Mesenchymal stem cell (in vitro differentiated cells and primary cell): ENCODE measurements at regions not wholly inside any gene's neighbourhood (a gene's known extent, or its start where the extent isn't known, plus 50 kb on each side); places are given as distances from the start of the nearest gene placed in this dataset.

Source experiments
- DNase-seq: peaks from one replicate; pipeline ENCODE4 v3.0.0-alpha.2; 2013
- H2AFZ ChIP-seq: one replicate; pipeline ENCODE4 v1.6.1; 2013; ENCODE audit warnings: low read depth, mild to moderate bottlenecking, control low read depth, inconsistent platforms, low read length, moderate library complexity
- H2AK5ac ChIP-seq: 2 replicates; pipeline ENCODE4 v1.6.1; 2013; ENCODE audit warnings: low read length, moderate library complexity, mild to moderate bottlenecking, inconsistent platforms; ENCODE audit not compliant: severe bottlenecking
- H2BK120ac ChIP-seq: one replicate; pipeline ENCODE4 v1.6.1; 2013; ENCODE audit warnings: low read depth, mild to moderate bottlenecking, inconsistent platforms, low read length, moderate library complexity
- H2BK12ac ChIP-seq, 2 experiments: one replicate each; pipeline ENCODE4 v1.6.1; 2013; ENCODE audit warnings: inconsistent platforms in 2 of 2, low read length in 2 of 2, mild to moderate bottlenecking in 2 of 2, moderate library complexity in 2 of 2, control low read depth in 1 of 2
- H2BK15ac ChIP-seq: one replicate; pipeline ENCODE4 v1.6.1; 2013; ENCODE audit warnings: mild to moderate bottlenecking, low read depth, inconsistent platforms; ENCODE audit not compliant: poor library complexity, severe bottlenecking
- H2BK5ac ChIP-seq: 2 replicates; pipeline ENCODE4 v1.6.1; 2013; ENCODE audit warnings: low read depth, mild to moderate bottlenecking, low read length, control low read depth, inconsistent platforms; ENCODE audit not compliant: poor library complexity, severe bottlenecking
- H3K14ac ChIP-seq, 2 experiments: one replicate each; pipeline ENCODE4 v1.6.1; 2013; ENCODE audit warnings: inconsistent platforms in 2 of 2, low read length in 2 of 2, control low read depth in 1 of 2, mild to moderate bottlenecking in 1 of 2, moderate library complexity in 1 of 2
- H3K18ac ChIP-seq, 2 experiments: one replicate each; pipeline ENCODE4 v1.6.1; 2013; ENCODE audit warnings: inconsistent platforms in 2 of 2, low read length in 2 of 2, control low read depth in 1 of 2, low read depth in 1 of 2, mild to moderate bottlenecking in 1 of 2
- H3K23ac ChIP-seq, 2 experiments: one replicate each; pipeline ENCODE4 v1.6.1; 2013; ENCODE audit warnings: inconsistent platforms in 2 of 2, low read length in 2 of 2, mild to moderate bottlenecking in 2 of 2, moderate library complexity in 2 of 2, control low read depth in 1 of 2
- H3K27ac ChIP-seq: 2 replicates; pipeline ENCODE4 v1.5.1; 2013; ENCODE audit warnings: mild to moderate bottlenecking, moderate library complexity, low read length, control low read depth, inconsistent platforms; ENCODE audit not compliant: poor library complexity, severe bottlenecking
- H3K27me3 ChIP-seq, 2 experiments: 2 replicates each; pipeline versions ENCODE4 v1.6.1 to v1.7.0; 2013; ENCODE audit warnings: low read length in 2 of 2, mild to moderate bottlenecking in 2 of 2, moderate library complexity in 2 of 2, control low read depth in 1 of 2, inconsistent platforms in 1 of 2; ENCODE audit not compliant: control insufficient read depth in 1 of 2, insufficient read depth in 1 of 2
- H3K36me3 ChIP-seq, 2 experiments: 2 replicates each; pipeline versions ENCODE4 v1.6.1 to v1.7.0; 2013; ENCODE audit warnings: low read length in 2 of 2, control low read depth in 1 of 2, inconsistent platforms in 1 of 2, low read depth in 1 of 2, mild to moderate bottlenecking in 1 of 2; ENCODE audit not compliant: insufficient read depth in 2 of 2, control insufficient read depth in 1 of 2
- H3K4ac ChIP-seq, 2 experiments: one replicate each; pipeline ENCODE4 v1.6.1; 2013; ENCODE audit warnings: inconsistent platforms in 2 of 2, low read length in 2 of 2, mild to moderate bottlenecking in 2 of 2, moderate library complexity in 2 of 2, control low read depth in 1 of 2, low read depth in 1 of 2
- H3K4me1 ChIP-seq: 2 replicates; pipeline ENCODE4 v1.6.1; 2013; ENCODE audit warnings: low read depth, low read length, control low read depth; ENCODE audit not compliant: control insufficient read depth, insufficient read depth
- H3K4me2 ChIP-seq: 2 replicates; pipeline ENCODE4 v1.6.1; 2013; ENCODE audit warnings: low read length, mild to moderate bottlenecking, inconsistent platforms; ENCODE audit not compliant: poor library complexity, severe bottlenecking
- H3K4me3 ChIP-seq, 2 experiments: 2 replicates each; pipeline versions ENCODE4 v1.5.1 to v1.7.0; 2013; ENCODE audit warnings: low read length in 2 of 2, mild to moderate bottlenecking in 2 of 2, control low read depth in 1 of 2, low read depth in 1 of 2; ENCODE audit not compliant: insufficient read depth in 1 of 2
- H3K79me1 ChIP-seq: replicated peaks from 2 replicates; pipeline ENCODE4 v1.6.1; 2013; ENCODE audit warnings: mild to moderate bottlenecking, control low read depth, low read length, inconsistent platforms; ENCODE audit not compliant: poor library complexity, severe bottlenecking
- H3K9ac ChIP-seq: 2 replicates; pipeline ENCODE4 v1.7.0; 2013; ENCODE audit warnings: mild to moderate bottlenecking, low read length, moderate library complexity
- H3K9me3 ChIP-seq: 2 replicates; pipeline ENCODE4 v1.7.0; 2013; ENCODE audit warnings: mild to moderate bottlenecking, low read length; ENCODE audit not compliant: control insufficient read depth
- H4K8ac ChIP-seq: one replicate; pipeline ENCODE4 v1.6.1; 2013; ENCODE audit warnings: inconsistent platforms, mild to moderate bottlenecking, low read length, moderate library complexity
- H4K91ac ChIP-seq: one replicate; pipeline ENCODE4 v1.6.1; 2013; ENCODE audit warnings: mild to moderate bottlenecking, low read length, inconsistent platforms
- WGBS: methylation state at CpG from one replicate; pipeline ENCODE4 v1.1.7; 2013; ENCODE audit warnings: mixed read lengths; 5-methylcytosine and 5-hydroxymethylcytosine counted together

DNA sequence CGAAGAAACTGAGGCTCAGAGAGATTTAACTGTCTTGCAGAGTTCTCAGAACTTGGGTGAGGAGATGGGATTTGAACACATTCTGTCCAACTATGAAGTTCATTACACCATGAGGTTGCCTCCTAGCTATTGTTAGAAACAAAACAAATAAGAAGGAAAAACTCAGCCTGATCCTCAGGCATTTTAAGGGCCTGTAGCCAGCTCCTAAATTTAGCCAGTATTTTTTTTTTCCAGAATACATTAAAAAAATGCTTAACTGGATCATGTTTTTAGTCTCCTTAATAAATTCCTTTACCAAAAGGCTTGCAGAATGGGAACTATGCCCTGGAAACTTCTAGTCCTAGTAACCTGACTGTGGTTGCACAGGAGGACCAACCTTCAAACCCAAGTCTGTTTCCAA is 212.0 kb downstream of the CSNK2A3 start:
- Histone ChIP-seq H3K4me2 (no peak overlapping the region), H4K91ac (no peak overlapping the region), H2BK12ac (no peak overlapping the region), H4K8ac (no peak overlapping the region), H2BK15ac (no peak overlapping the region), H2AK5ac (no peak overlapping the region), H3K14ac (no peak overlapping the region), H3K4me3 (no peak overlapping the region), H3K23ac (no peak overlapping the region), H3K27me3 (no peaks in the 10 kb centered on the region), H2BK120ac (no peak overlapping the region), H3K18ac (no peak overlapping the region), H2AFZ (no peak overlapping the region), H3K9ac (no peak overlapping the region), H3K4me1 (no peaks in the 10 kb centered on the region), H3K36me3 (no peaks in the 10 kb centered on the region), H3K27ac (no peak overlapping the region), H2BK5ac (no peak overlapping the region), H3K9me3 (no peaks in the 10 kb centered on the region), H3K4ac (no peak overlapping the region), H3K79me1 (no peaks in the 10 kb centered on the region)
- no peak for DNase-seq
- 100% methylated on average over 1 of the region's 1 CpG for WGBS

- Histone ChIP-seq H3K4ac (no peak overlapping the region), H2AFZ (no peak overlapping the region), H3K18ac (no peak overlapping the region), H2BK12ac (no peak overlapping the region), H3K79me1 (no peaks in the 10 kb centered on the region), H2AK5ac (no peak overlapping the region), H2BK15ac (no peak overlapping the region), H3K23ac (no peak overlapping the region), H3K4me3 (no peak overlapping the region), H3K36me3 (no peaks in the 10 kb centered on the region), H4K91ac (no peak overlapping the region), H3K9ac (no peak overlapping the region), H3K14ac (no peak overlapping the region), H3K27me3 (no peaks in the 10 kb centered on the region), H2BK120ac (no peak overlapping the region), H3K27ac (no peak overlapping the region), H4K8ac (no peak overlapping the region), H3K9me3 (no peaks in the 10 kb centered on the region), H3K4me1 (no peaks in the 10 kb centered on the region), H3K4me2 (no peak overlapping the region), H2BK5ac (no peak overlapping the region)
- DNase-seq: no peak
These were observed 212.5 kb downstream of the CSNK2A3 start for GRCh38 chr11:11140510-11140909.

DNA sequence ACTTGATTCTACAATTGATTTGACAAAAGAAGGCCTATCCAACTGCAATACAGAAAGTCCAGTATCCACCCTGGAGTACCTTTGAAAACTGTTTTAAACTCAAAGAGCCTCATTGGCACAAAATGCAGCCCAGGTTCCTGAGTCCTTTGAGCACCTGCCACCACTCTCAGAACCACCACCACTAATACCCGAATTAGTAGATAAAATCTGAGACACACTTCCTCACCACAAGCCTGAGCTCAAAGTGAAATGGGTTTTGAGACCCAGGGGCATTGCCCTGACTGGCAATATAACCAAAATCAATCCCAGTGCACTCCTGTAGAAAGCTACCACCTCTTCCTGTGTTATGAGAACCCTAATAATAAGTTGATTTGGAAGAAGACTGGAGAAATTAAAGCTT is 215.7 kb downstream of the CSNK2A3 start:
- no peak for DNase-seq
- H3K4me1 ChIP-seq: no peaks in the 10 kb centered on the region

DNA sequence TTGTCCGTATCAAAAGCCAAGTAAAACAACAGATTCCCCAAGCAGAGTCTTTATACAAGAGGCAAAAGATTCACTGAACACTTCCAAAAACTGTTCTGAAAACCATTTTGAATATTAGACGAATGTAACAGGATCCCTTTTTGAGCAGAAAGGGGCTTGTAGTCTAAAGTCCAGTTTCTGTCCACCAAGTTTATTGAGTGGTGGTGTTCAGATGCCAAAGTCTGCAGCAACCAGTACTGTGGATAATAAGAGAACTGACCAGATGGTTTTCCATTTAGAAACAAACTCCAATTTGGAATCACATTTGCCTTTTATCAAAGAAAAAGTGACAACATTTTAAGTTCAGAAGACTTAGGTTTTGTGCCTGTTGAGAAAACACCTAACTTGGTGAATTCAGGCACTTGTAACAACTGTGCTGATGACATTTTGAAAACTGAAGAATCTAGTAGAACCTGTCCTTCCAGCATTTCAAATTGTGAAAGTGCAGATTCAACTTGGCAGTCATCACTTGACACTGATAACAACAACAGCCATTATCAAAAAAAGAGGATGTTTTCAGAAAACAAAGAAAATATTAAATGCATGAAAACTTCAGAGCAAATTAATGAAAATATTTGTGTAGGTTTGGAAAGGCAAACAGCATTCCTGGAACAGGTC is 217.1 kb downstream of the CSNK2A3 start:
- Histone ChIP-seq H3K4me1 (no peaks in the 10 kb centered on the region), H3K36me3 (no peaks in the 10 kb centered on the region), H3K9ac (no peak overlapping the region), H3K79me1 (no peaks in the 10 kb centered on the region), H3K4ac (no peak overlapping the region), H3K18ac (no peak overlapping the region), H3K23ac (no peak overlapping the region), H2BK15ac (no peak overlapping the region), H2BK5ac (no peak overlapping the region), H3K14ac (no peak overlapping the region), H2AFZ (no peak overlapping the region), H4K8ac (no peak overlapping the region), H3K4me2 (no peak overlapping the region), H3K4me3 (no peak overlapping the region), H2AK5ac (no peak overlapping the region), H2BK120ac (no peak overlapping the region), H3K27me3 (no peaks in the 10 kb centered on the region), H4K91ac (no peak overlapping the region), H3K9me3 (no peaks in the 10 kb centered on the region), H3K27ac (no peak overlapping the region), H2BK12ac (no peak overlapping the region)
- DNase-seq: no peak
- WGBS: 92% methylated on average over 2 of the region's 2 CpGs

More for the DNA sequence above, 215.7 kb downstream of the CSNK2A3 start:
- Histone ChIP-seq H2AK5ac (no peak overlapping the region), H2BK5ac (no peak overlapping the region), H2BK12ac (no peak overlapping the region), H3K36me3 (no peaks in the 10 kb centered on the region), H3K9ac (no peak overlapping the region), H3K27me3 (no peaks in the 10 kb centered on the region), H2AFZ (no peak overlapping the region), H3K14ac (no peak overlapping the region), H3K9me3 (no peaks in the 10 kb centered on the region), H3K4ac (no peak overlapping the region), H2BK120ac (no peak overlapping the region), H3K4me3 (no peak overlapping the region), H4K8ac (no peak overlapping the region), H3K27ac (no peak overlapping the region), H4K91ac (no peak overlapping the region), H3K79me1 (no peaks in the 10 kb centered on the region), H2BK15ac (no peak overlapping the region), H3K18ac (no peak overlapping the region), H3K4me2 (no peak overlapping the region), H3K23ac (no peak overlapping the region)
- WGBS: 31% methylated on average over 1 of the region's 1 CpG
